ENCODE measurements at regions not wholly inside any gene's neighbourhood (a gene's known extent, or its start where the extent isn't known, plus 50 kb on each side); places are given as distances from the start of the nearest gene placed in this dataset.
A peak's percentile ranks its signal among the peaks of the same experiment; 100 is the strongest.

GRCh38 chr3:24682141-24682547 lies 187.5 kb upstream of the THRB start:
- TF ChIP-seq CTCF (IDR thresholded peaks at IDR 0.05; ENCODE audit: low read depth, low read length, missing control alignments) = no peak
- DNase-seq (ENCODE audit: low read depth) = no peak
- no peak overlapping the region for H3K4me3 ChIP-seq (ENCODE audit: low read depth, low read length)

GRCh38 chr3:24683090-24683489 lies 188.4 kb upstream of the THRB start:
- no peak for TF ChIP-seq CTCF (IDR thresholded peaks at IDR 0.05; ENCODE audit: low read depth, low read length, missing control alignments)
- no peak for DNase-seq (ENCODE audit: low read depth)
- H3K4me3 ChIP-seq (ENCODE audit: low read depth, low read length) = no peak overlapping the region

- no peak for DNase-seq (ENCODE audit: low read depth)
- peak; percentile 10 for TF ChIP-seq CTCF (IDR thresholded peaks at IDR 0.05; ENCODE audit: low read depth, low read length, missing control alignments)
- H3K4me3 ChIP-seq (ENCODE audit: low read depth, low read length) = no peak overlapping the region
Observed at GRCh38 chr3:24683633-24684384, 189.2 kb upstream of the THRB start.

GRCh38 chr3:24684506-24685023 lies 189.9 kb upstream of the THRB start:
- DNase-seq (ENCODE audit: low read depth) = no peak
- H3K4me3 ChIP-seq (ENCODE audit: low read depth, low read length) = no peak overlapping the region
- TF ChIP-seq CTCF (IDR thresholded peaks at IDR 0.05; ENCODE audit: low read depth, low read length, missing control alignments) = no peak

- no peak overlapping the region for H3K4me3 ChIP-seq (ENCODE audit: low read depth, low read length)
- TF ChIP-seq CTCF (IDR thresholded peaks at IDR 0.05; ENCODE audit: low read depth, low read length, missing control alignments) = no peak
- DNase-seq (ENCODE audit: low read depth) = no peak
Observed at GRCh38 chr3:24686808-24687207, 192.2 kb upstream of the THRB start.

GRCh38 chr3:24687671-24688070 lies 193.0 kb upstream of the THRB start:
- no peak for DNase-seq (ENCODE audit: low read depth)
- TF ChIP-seq CTCF (IDR thresholded peaks at IDR 0.05; ENCODE audit: low read depth, low read length, missing control alignments) = no peak
- no peak overlapping the region for H3K4me3 ChIP-seq (ENCODE audit: low read depth, low read length)

All from GM12864 (cell line).